GM19023 (cell line): ENCODE measurements at regions not wholly inside any gene's neighbourhood (a gene's known extent, or its start where the extent isn't known, plus 50 kb on each side); places are given as distances from the start of the nearest gene placed in this dataset.

Experiments
- ATAC-seq: cut with Tn5 transposase; IDR thresholded peaks from one replicate; pipeline ENCODE4 v1.9.1; 2021; ENCODE audit warnings: mild to moderate bottlenecking, moderate library complexity; ENCODE audit not compliant: unreplicated experiment

GRCh38 chr4:11342401-11342800 lies 86.3 kb downstream of the HS3ST1 start:
- ATAC-seq: no peak

DNA sequence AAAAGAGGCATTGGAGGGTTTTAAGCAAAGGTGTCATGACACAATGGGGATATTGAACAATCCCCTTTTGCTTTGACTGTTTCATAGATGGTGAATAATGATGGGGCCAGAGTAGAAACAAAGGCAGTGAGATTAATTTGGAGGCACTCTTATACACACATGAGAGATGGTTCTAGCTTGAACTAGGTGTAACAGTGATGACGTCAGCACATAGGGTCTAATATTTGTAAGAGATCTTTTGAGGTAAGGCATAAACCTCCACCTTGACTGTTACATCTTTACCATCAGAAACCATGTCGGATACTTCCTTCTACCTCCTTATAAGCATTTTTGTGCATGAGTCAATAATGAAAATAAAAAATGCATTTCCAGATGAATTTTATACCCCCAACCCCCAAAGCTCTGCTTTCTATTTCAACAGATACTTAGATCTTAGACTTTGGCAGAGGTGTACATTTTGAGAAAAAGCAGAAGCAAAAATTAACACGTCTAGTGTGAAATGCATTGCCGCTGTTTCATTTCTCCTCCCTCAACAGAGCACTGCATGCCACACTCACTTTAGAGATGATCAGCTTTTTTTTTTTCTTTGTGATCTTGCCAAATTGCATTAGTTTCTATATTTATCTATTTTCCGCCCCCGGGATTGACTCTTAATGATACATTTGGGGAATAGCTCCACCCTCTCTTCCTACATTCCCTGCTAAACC lies 87.2 kb downstream of the HS3ST1 start:
- no peak for ATAC-seq

- no peak for ATAC-seq
These were observed 89.5 kb downstream of the HS3ST1 start for GRCh38 chr4:11338956-11339782.

- no peak for ATAC-seq
These were observed 91.4 kb downstream of the HS3ST1 start for GRCh38 chr4:11337287-11337686.

DNA sequence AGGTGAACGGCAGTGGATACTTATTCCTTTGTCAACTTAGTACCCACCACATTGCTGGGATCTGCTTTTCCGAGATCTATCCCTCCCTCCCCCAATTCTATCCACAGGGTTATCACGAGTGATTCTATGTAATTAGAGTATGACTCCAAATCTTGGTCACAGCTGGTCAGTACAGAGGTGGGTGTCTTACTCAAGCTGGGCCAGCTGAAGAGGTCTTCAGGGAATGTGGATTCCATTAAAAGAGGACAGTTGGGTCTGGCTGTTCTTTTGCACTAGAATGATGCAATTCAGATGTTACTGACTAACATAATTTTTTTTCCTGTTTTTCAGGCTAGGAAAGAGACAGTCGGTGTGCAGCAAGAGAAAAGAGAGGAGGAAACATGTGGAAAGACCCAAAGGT lies 92.3 kb downstream of the HS3ST1 start:
- no peak for ATAC-seq

GRCh38 chr4:11334887-11335286 lies 93.8 kb downstream of the HS3ST1 start:
- no peak for ATAC-seq

- ATAC-seq: no peak
These were observed 100.3 kb downstream of the HS3ST1 start for GRCh38 chr4:11328401-11328800.

DNA sequence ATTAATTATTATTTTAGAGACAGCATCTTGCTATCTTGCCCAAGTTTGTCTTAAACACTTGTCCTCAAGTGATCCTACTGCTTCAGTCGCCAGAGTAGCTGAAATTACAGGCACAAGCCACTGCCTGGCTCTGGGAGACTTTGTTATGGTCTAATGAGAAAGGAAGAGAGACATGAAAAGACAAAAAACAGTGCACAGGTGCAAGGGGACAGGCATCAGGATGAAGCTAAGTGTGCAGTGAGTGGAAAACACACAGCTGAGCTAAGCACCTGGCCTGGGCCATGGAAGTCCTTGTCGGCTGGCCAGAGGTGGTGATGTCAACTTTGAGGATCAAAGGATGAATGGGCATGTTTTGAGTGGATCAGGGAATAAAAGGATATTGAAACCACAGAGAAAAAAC lies 102.7 kb downstream of the HS3ST1 start:
- no peak for ATAC-seq

GRCh38 chr4:11323771-11324170 lies 104.9 kb downstream of the HS3ST1 start:
- ATAC-seq: no peak

DNA sequence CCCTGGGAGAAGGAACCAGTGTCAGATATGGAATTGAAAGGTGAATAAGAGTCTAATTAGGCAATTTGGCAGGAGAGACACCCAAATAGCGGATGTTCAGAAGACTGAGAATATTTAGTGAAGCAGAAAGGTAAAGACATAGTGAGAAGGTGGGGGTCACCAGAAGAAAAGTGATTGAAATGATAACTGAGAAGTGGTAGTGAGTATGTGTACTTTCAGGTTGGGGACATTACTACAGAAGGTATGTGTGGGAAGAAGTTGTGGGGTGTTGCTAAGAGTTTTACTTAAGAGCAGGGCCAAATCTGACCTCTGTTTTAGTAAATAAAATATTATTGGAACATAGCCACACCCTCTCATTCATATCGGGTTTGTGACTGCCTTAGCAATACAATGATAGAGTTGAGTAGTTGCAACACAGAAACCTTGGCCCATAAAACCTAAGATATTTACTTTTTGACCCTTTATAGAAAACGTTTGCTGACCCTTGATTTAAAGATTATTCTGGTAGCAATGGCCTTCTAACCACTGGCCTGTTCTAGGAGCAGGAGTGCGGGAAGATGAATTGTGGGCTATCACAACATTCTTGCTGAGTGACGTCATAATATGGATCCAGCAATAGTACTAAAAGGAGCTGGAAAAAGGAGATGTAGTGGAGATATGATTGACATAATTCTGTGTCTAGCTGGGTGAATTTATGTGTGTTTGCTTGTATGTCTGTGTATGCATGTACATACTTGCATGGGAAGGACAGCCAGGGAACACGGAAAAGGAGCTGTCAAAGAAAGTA lies 115.3 kb downstream of the HS3ST1 start:
- ATAC-seq: no peak

DNA sequence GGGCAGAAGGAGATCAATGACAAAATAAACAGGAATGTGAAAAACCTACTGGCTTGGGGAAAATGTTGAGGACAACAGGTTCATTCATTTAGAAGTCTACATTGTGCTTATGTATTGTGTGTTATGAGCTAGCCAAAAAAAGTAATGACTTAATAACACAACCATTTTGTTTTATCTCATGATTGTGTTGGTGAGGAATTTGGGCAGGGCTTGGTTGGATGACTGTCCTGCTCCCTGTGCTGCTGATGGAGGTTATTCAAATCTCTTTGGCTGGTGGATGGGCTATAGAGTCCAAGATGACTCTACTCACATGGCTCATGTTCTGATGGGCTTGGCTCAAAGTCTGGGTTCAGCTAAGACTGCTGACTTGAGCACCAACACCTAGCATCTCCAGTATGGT lies 116.3 kb downstream of the HS3ST1 start:
- ATAC-seq: no peak

DNA sequence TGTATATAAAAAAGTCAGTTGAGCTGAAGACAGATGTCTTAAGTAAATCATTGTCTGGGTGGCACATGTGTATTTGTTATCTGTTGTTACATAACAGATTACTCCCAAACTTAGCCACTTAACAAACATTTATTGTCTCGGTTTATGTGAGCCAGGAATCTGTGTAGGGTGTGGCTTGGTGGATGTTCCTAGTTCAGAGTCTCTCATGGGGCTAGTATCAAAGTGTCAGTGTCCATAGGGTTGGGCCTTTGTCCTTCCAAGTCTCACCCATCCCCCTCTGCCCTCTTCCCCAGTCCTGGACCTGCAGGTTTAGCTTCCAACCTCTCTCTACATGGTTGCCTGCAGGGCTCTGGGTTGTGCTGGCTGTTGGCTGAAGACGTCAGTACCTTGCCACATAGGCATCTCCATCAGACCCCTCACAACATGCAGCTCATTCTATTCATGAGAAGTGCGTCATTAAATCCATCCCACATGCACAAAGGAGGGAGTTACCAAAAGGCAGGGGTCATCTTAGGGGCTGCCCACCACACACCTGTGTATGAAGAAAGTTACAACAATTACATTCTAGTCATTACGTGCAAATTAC lies 127.5 kb downstream of the HS3ST1 start:
- no peak for ATAC-seq

- ATAC-seq: no peak
These were observed 128.9 kb downstream of the HS3ST1 start for GRCh38 chr4:11299836-11300235.

- ATAC-seq: no peak
These were observed 129.7 kb downstream of the HS3ST1 start for GRCh38 chr4:11299016-11299415.

GRCh38 chr4:11298451-11298850 lies 130.2 kb downstream of the HS3ST1 start:
- ATAC-seq: no peak

GRCh38 chr4:11297627-11298026 lies 131.1 kb downstream of the HS3ST1 start:
- no peak for ATAC-seq

GRCh38 chr4:11297201-11297600 lies 131.5 kb downstream of the HS3ST1 start:
- ATAC-seq: no peak

DNA sequence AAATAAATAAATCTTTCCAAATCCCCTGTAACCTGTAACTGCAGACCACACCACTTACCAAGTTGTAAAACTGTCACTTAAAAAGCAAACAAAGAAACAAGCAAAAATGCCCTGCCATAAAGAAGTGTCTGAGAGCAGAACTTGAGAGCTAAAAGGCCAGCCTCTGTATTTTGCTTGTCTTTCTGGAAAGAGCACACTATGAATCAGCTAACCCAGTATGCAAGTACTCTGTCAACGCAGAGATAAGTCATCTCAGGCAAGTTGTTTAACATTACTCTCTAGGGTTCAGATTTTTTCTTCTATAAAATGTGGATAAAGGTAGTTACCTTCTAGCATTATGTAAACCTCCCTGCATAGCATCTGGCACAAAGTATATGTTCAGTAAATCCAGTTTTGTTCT lies 134.8 kb downstream of the HS3ST1 start:
- ATAC-seq: no peak

- no peak for ATAC-seq
These were observed 141.6 kb downstream of the HS3ST1 start for GRCh38 chr4:11287055-11287454.

DNA sequence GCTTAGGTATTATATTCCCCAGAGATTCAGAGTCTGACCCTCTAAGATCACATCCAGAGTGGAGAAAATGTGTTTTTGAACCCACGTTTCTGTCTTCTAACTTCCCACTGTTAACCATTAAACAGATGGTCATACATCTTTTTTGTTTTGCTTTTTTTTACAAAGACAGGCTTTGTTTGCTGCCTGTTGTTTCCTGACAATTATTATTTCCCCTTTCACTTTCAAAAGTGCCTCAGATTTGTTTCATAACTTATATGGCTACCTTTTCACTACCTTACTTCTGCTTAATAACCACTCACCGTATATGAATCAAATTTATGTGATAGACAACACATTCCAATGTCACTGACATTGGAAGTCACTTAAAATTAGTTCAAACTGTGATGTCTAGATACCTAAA lies 142.2 kb downstream of the HS3ST1 start:
- no peak for ATAC-seq

- ATAC-seq: no peak
These were observed 147.0 kb downstream of the HS3ST1 start for GRCh38 chr4:11281720-11282119.
